WTC11 (cell line): ENCODE measurements at regions not wholly inside any gene's neighbourhood (a gene's known extent, or its start where the extent isn't known, plus 50 kb on each side); places are given as distances from the start of the nearest gene placed in this dataset.

ENCODE experiments used
- ATF1 ChIP-seq: sonication (generic); formaldehyde crosslinking; IDR thresholded peaks from 2 replicates; pipeline ENCODE4 v1.8.1; 2023; ENCODE audit warnings: mild to moderate bottlenecking, moderate library complexity, missing genetic modification reagents
- CTCF ChIP-seq: fragments of 200-600 bp; IDR thresholded peaks from 2 replicates; pipeline ENCODE4 v1.8.0; 2022; ENCODE audit warnings: antibody characterized with exemption
- FOXJ3 ChIP-seq: sonication (generic); formaldehyde crosslinking; IDR thresholded peaks from 2 replicates; pipeline ENCODE4 v1.9.0; 2021; ENCODE audit warnings: missing genetic modification reagents, mild to moderate bottlenecking, borderline replicate concordance
- JUN ChIP-seq: sonication (generic); formaldehyde crosslinking; IDR thresholded peaks from 2 replicates; pipeline ENCODE4 v1.8.0; 2023; ENCODE audit warnings: mild to moderate bottlenecking, missing genetic modification reagents
- MAX ChIP-seq: sonication (generic); formaldehyde crosslinking; IDR thresholded peaks from 2 replicates; pipeline ENCODE4 v1.8.0; 2022; ENCODE audit warnings: mild to moderate bottlenecking, missing genetic modification reagents
- MXD4 ChIP-seq: fragments of 250-450 bp; sonication (Bioruptor Pico); IDR thresholded peaks from 2 replicates; pipeline ENCODE4 v1.8.0; 2021; ENCODE audit warnings: mild to moderate bottlenecking, moderate library complexity, borderline replicate concordance
- NFE2L1 ChIP-seq: sonication (generic); formaldehyde crosslinking; IDR thresholded peaks from 2 replicates; pipeline ENCODE4 v1.8.1; 2023; ENCODE audit warnings: missing genetic modification reagents
- NR3C1 ChIP-seq: sonication (generic); formaldehyde crosslinking; conservative IDR thresholded peaks from 2 replicates; pipeline ENCODE4 v1.8.1; 2023; ENCODE audit warnings: low read depth, mild to moderate bottlenecking, missing genetic modification reagents
- USF1 ChIP-seq: sonication (generic); formaldehyde crosslinking; IDR thresholded peaks from 2 replicates; pipeline ENCODE4 v1.8.0; 2022; ENCODE audit warnings: mild to moderate bottlenecking, missing genetic modification reagents
- ZMAT4 ChIP-seq: fragments of 250-450 bp; sonication (Bioruptor Pico); IDR thresholded peaks from 2 replicates; pipeline ENCODE4 v1.9.0; 2021; ENCODE audit warnings: mild to moderate bottlenecking
- ZNF317 ChIP-seq: sonication (generic); formaldehyde crosslinking; IDR thresholded peaks from 2 replicates; pipeline ENCODE4 v1.8.1; 2023; ENCODE audit warnings: low read depth, mild to moderate bottlenecking, moderate library complexity, missing genetic modification reagents, borderline replicate concordance

GRCh38 chr2:60067006-60067405, 486.4 kb downstream of the BCL11A start:
- TF ChIP-seq FOXJ3 (CRISPR knock-in tag) (no peak), CTCF (no peak), ZNF317 (CRISPR knock-in tag) (no peak), ATF1 (no peak), JUN (no peak), MXD4 (CRISPR knock-in tag) (no peak), NFE2L1 (CRISPR knock-in tag) (no peak), USF1 (CRISPR knock-in tag) (no peak), NR3C1 (CRISPR knock-in tag) (no peak), MAX (CRISPR knock-in tag) (no peak), ZMAT4 (CRISPR knock-in tag) (no peak)
